ENCODE measurements at regions not wholly inside any gene's neighbourhood (a gene's known extent, or its start where the extent isn't known, plus 50 kb on each side); places are given as distances from the start of the nearest gene placed in this dataset.
A peak's percentile ranks its signal among the peaks of the same experiment; 100 is the strongest.
"Not testable (repeated sequence)": the region's sequence is repeated elsewhere in the genome, so short reads cannot be mapped to it uniquely, and the experiment has no call there.

GRCh38 chr21:17214801-17215200 lies 298.0 kb upstream of the CXADR start:
- TF ChIP-seq, protein P1, sequence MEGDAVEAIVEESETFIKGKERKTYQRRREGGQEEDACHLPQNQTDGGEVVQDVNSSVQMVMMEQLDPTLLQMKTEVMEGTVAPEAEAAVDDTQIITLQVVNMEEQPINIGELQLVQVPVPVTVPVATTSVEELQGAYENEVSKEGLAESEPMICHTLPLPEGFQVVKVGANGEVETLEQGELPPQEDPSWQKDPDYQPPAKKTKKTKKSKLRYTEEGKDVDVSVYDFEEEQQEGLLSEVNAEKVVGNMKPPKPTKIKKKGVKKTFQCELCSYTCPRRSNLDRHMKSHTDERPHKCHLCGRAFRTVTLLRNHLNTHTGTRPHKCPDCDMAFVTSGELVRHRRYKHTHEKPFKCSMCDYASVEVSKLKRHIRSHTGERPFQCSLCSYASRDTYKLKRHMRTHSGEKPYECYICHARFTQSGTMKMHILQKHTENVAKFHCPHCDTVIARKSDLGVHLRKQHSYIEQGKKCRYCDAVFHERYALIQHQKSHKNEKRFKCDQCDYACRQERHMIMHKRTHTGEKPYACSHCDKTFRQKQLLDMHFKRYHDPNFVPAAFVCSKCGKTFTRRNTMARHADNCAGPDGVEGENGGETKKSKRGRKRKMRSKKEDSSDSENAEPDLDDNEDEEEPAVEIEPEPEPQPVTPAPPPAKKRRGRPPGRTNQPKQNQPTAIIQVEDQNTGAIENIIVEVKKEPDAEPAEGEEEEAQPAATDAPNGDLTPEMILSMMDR (IDR thresholded peaks at IDR 0.05): no peak
- intact Hi-C loops (cut with DNase I): no loop called here
- Histone ChIP-seq H3K4me1 (no peaks in the 10 kb centered on the region), H3K4me3 (no peak overlapping the region), H3K27ac (no peak overlapping the region), H3K36me3 (no peaks in the 10 kb centered on the region), H3K27me3 (no peaks in the 10 kb centered on the region), H3K9me3 (peaks cover 0 to 34% (median 0%) of the 10 kb centered on the region in 11 donors)
- no peak for ATAC-seq
- no peak for DNase-seq
- WGBS, 2 donors: 60 to 79% methylated on average over 3 of the region's 3 CpGs

DNA sequence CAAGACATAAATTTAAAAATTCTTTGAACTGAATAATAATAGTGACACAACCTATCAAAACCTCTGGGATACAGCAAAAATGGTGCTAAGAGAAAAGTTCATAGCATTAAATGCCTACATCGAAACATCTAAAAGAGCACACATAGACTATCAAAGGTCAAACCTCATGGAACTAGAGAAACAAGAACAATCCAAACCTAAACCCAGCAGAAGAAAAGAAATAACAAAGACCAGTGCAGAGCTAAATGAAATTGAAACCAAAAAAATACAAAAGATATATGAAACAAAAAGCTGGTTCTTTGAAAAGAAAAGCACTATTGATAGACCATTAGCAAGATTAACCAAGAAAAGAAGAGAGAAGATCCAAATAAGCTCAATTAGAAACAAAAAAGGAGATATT lies 293.8 kb upstream of the CXADR start:
- H3K27ac ChIP-seq; H3K27me3 ChIP-seq; H3K4me1 ChIP-seq; H3K4me3 ChIP-seq; intact Hi-C loops (cut with DNase I); H3K36me3 ChIP-seq; ATAC-seq; DNase-seq: not testable (repeated sequence)
- WGBS, 2 donors: 76 to 85% methylated on average over 1 of the region's 1 CpG
- H3K9me3 ChIP-seq: peaks cover 0 to 31% (median 0%) of the 10 kb centered on the region in 11 donors

DNA sequence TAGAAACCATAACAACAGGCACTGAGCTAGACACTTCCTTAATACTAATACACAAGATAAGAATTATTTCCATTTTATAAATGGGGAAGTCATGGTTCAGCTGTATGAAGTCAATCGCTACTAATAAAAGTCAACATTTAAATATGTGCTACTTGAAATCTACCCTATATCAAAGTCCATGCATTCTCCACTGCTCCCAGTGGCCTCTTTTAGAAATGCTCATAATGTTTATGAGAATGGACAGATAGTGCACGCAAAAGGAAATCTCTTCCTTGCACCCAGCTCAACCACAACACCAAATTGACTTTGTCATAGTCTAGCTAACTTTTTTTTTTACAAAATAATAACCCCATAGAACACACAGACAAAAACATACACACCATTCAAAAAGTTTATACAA lies 281.7 kb upstream of the CXADR start:
- WGBS, 2 donors: 88% methylated on average over 2 of the region's 2 CpGs
- H3K27ac ChIP-seq: no peak overlapping the region
- H3K36me3 ChIP-seq: no peaks in the 10 kb centered on the region
- intact Hi-C loops (cut with DNase I): no loop called here
- no peak overlapping the region for H3K4me3 ChIP-seq
- TF ChIP-seq, protein P1 (IDR thresholded peaks at IDR 0.05): no peak
- DNase-seq (no peak), ATAC-seq (no peak)
- peaks cover 0 to 55% (median 25%) of the 10 kb centered on the region in 11 donors for H3K9me3 ChIP-seq
- H3K4me1 ChIP-seq: no peaks in the 10 kb centered on the region
- no peaks in the 10 kb centered on the region for H3K27me3 ChIP-seq

DNA sequence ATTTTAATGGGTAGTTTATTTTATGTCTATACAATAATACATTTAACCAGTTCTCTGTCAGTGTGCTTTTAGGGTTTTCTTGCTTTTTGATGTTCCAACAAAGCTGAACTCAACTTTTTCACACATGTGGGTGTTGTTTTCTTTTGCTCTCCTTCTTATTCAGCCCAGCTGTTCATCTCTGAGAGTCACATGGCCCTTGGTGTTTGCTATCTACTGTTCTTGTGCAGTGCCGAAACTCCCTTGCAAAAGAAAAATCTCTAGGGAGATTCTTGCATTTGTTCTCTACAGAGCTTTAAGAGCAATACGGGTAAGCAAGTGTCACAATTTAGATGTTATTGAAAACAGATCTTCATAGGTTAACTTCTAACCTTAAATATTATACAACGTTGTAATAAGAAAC lies 281.1 kb upstream of the CXADR start:
- WGBS, 2 donors: 54 to 69% methylated on average over 3 of the region's 3 CpGs
- peak in 7 of 8 donors; percentile 39 to 85 (median 70) for ATAC-seq
- peak overlapping the region in 1 of 10 donors; percentile 30 for H3K27ac ChIP-seq
- no peaks in the 10 kb centered on the region for H3K27me3 ChIP-seq
- H3K36me3 ChIP-seq: no peaks in the 10 kb centered on the region
- TF ChIP-seq, protein P1 (IDR thresholded peaks at IDR 0.05): no peak
- intact Hi-C loops (cut with DNase I): no loop called here
- peaks cover 0 to 49% (median 20%) of the 10 kb centered on the region in 11 donors for H3K9me3 ChIP-seq
- peak overlapping the region in 1 of 10 donors; percentile 4 for H3K4me3 ChIP-seq
- DNase-seq: no peak
- no peaks in the 10 kb centered on the region for H3K4me1 ChIP-seq

DNA sequence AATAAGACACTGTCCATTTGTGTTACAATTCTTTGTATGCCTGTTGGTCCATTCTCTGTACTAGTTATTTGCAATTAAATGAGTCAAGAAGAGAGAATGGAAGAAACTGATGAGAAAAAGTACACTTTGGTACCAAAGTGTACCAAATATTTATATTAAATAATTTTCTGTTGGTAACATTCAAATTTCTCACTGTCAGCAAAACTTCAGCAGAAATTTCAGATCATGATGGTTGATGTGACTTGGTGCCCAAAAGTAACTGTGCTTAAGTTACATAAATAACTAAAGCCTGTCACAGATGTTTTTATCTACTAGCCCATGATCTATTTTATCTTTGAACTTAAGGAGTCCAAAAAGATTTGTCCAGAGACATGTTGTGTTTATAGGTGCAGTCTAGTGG lies 274.4 kb upstream of the CXADR start:
- Histone ChIP-seq H3K27ac (no peak overlapping the region), H3K4me1 (no peaks in the 10 kb centered on the region), H3K27me3 (no peaks in the 10 kb centered on the region), H3K4me3 (no peak overlapping the region), H3K9me3 (peaks cover 0 to 10% (median 0%) of the 10 kb centered on the region in 11 donors), H3K36me3 (no peaks in the 10 kb centered on the region)
- DNase-seq (no peak), ATAC-seq (no peak)
- intact Hi-C loops (cut with DNase I): no loop called here
- TF ChIP-seq, protein P1 (IDR thresholded peaks at IDR 0.05): no peak
